Neural cell (in vitro differentiated cells): ENCODE measurements at regions not wholly inside any gene's neighbourhood (a gene's known extent, or its start where the extent isn't known, plus 50 kb on each side); places are given as distances from the start of the nearest gene placed in this dataset.

Experiments
- H2AFZ ChIP-seq: fragments of 200-600, 300-800 bp; sonication (generic), shearing (Covaris generic); 2 replicates; pipeline ENCODE4 v1.6.0; 2014; ENCODE audit warnings: low read depth, mild to moderate bottlenecking, antibody characterized with exemption, low read length, moderate library complexity
- H3F3A ChIP-seq: fragments of 200-600 bp; shearing (Covaris generic); 2 replicates; pipeline ENCODE4 v1.6.1; 2016; ENCODE audit warnings: mild to moderate bottlenecking, moderate library complexity, mixed read lengths, antibody characterized with exemption, low read length; ENCODE audit not compliant: insufficient read depth, poor library complexity, severe bottlenecking
- H3K27ac ChIP-seq: fragments of 200-600, 300-800 bp; sonication (generic), shearing (Covaris generic); 2 replicates; pipeline ENCODE4 v1.5.1; 2014; ENCODE audit warnings: mild to moderate bottlenecking, low read length, moderate library complexity
- H3K27me3 ChIP-seq: fragments of 300-800, 200-600 bp; sonication (generic), shearing (Covaris generic); 2 replicates; pipeline ENCODE4 v1.6.0; 2014; ENCODE audit warnings: mild to moderate bottlenecking, low read depth, low read length, moderate library complexity; ENCODE audit not compliant: insufficient read depth
- H3K36me3 ChIP-seq: fragments of 300-800, 200-600 bp; sonication (generic), shearing (Covaris generic); 2 replicates; pipeline ENCODE4 v1.5.1; 2014; ENCODE audit warnings: mild to moderate bottlenecking, antibody characterized with exemption, low read length, moderate library complexity; ENCODE audit not compliant: insufficient read depth
- H3K4me2 ChIP-seq: fragments of 300-800, 200-600 bp; sonication (generic), shearing (Covaris generic); 2 replicates; pipeline ENCODE4 v1.6.0; 2014; ENCODE audit warnings: mild to moderate bottlenecking, low read length
- H3K4me3 ChIP-seq: fragments of 300-800, 200-600 bp; sonication (generic), shearing (Covaris generic); 2 replicates; pipeline ENCODE4 v1.5.1; 2014; ENCODE audit warnings: mild to moderate bottlenecking, low read length, moderate library complexity
- H3K79me2 ChIP-seq: fragments of 200-600 bp; shearing (Covaris generic); replicated peaks from 2 replicates; pipeline ENCODE4 v1.6.0; 2014; ENCODE audit warnings: mild to moderate bottlenecking, low read length, moderate library complexity; ENCODE audit not compliant: insufficient read depth
- H3K9ac ChIP-seq: fragments of 300-800, 200-600 bp; sonication (generic), shearing (Covaris generic); 2 replicates; pipeline ENCODE4 v1.6.1; 2016; ENCODE audit warnings: mild to moderate bottlenecking, low read length, mixed read lengths
- H3K9me2 ChIP-seq: fragments of 200-600 bp; shearing (Covaris generic); 2 replicates; pipeline ENCODE4 v1.6.1; 2016; ENCODE audit warnings: mild to moderate bottlenecking, low read length, mixed read lengths; ENCODE audit not compliant: insufficient read depth
- H3K9me3 ChIP-seq: fragments of 200-600, 300-800 bp; sonication (generic), shearing (Covaris generic); 2 replicates; pipeline ENCODE4 v1.6.1; 2016; ENCODE audit warnings: mild to moderate bottlenecking, mixed run types, low read length, moderate library complexity, mixed read lengths
- H4K20me1 ChIP-seq: fragments of 200-600 bp; shearing (Covaris generic); 2 replicates; pipeline ENCODE4 v1.6.1; 2016; ENCODE audit warnings: mild to moderate bottlenecking, mixed run types; ENCODE audit not compliant: insufficient read depth
- CTCF ChIP-seq: fragments of 450-650 bp; IDR thresholded peaks from 2 replicates; pipeline ENCODE4 v1.5.1; 2014; ENCODE audit warnings: antibody characterized with exemption, mild to moderate bottlenecking, moderate library complexity; ENCODE audit not compliant: poor library complexity, severe bottlenecking
- EP300 ChIP-seq: fragments of 450-650 bp; conservative IDR thresholded peaks from 2 replicates; pipeline ENCODE4 v1.6.1; 2014; ENCODE audit warnings: antibody characterized with exemption, mild to moderate bottlenecking, moderate library complexity; ENCODE audit not compliant: poor library complexity, severe bottlenecking
- EZH2 ChIP-seq: fragments of 200-600, 300-800 bp; shearing (Covaris generic), sonication (generic); IDR thresholded peaks from 2 replicates; pipeline ENCODE4 v1.6.1; 2014; ENCODE audit warnings: antibody characterized with exemption, low read length, borderline replicate concordance, mild to moderate bottlenecking; ENCODE audit not compliant: insufficient read depth, poor library complexity, severe bottlenecking
- MXI1 ChIP-seq: fragments of 450-650 bp; conservative IDR thresholded peaks from 2 replicates; pipeline ENCODE4 v1.6.1; 2014; ENCODE audit warnings: antibody characterized with exemption, mild to moderate bottlenecking; ENCODE audit not compliant: poor library complexity, severe bottlenecking
- POLR2AphosphoS5 ChIP-seq: IDR thresholded peaks from 2 replicates; pipeline ENCODE4 v1.6.1; 2012
- RAD21 ChIP-seq: fragments of 450-650 bp; conservative IDR thresholded peaks from 2 replicates; pipeline ENCODE4 v1.6.1; 2014; ENCODE audit warnings: antibody characterized with exemption, mild to moderate bottlenecking, moderate library complexity
- REST ChIP-seq: IDR thresholded peaks from 2 replicates; pipeline ENCODE4 v1.6.1; 2012; ENCODE audit warnings: borderline replicate concordance
- SMC3 ChIP-seq: fragments of 450-650 bp; conservative IDR thresholded peaks from 2 replicates; pipeline ENCODE4 v1.6.1; 2014; ENCODE audit warnings: antibody characterized with exemption, mild to moderate bottlenecking, moderate library complexity; ENCODE audit not compliant: poor library complexity
- TAF1 ChIP-seq: IDR thresholded peaks from 2 replicates; pipeline ENCODE4 v1.6.1; 2012; ENCODE audit warnings: low read depth

- H3F3A ChIP-seq, result no peaks in the 10 kb centered on the region
- TF ChIP-seq CTCF (no peak), EZH2 (no peak)
- no peak overlapping the region for H3K9ac ChIP-seq
- no peaks in the 10 kb centered on the region for H3K27me3 ChIP-seq
- H3K4me2 ChIP-seq, result no peak overlapping the region
- no peaks in the 10 kb centered on the region for H4K20me1 ChIP-seq
- no peak overlapping the region for H3K4me3 ChIP-seq
- H3K36me3 ChIP-seq, result no peaks in the 10 kb centered on the region
- no peaks in the 10 kb centered on the region for H3K9me3 ChIP-seq
- no peak overlapping the region for H2AFZ ChIP-seq
- no peak overlapping the region for H3K27ac ChIP-seq
- H3K9me2 ChIP-seq, result no peaks in the 10 kb centered on the region
- H3K79me2 ChIP-seq, result no peaks in the 10 kb centered on the region
Observed at GRCh38 chr22:34214372-34214771, 294.1 kb upstream of the LARGE1 start.

GRCh38 chr22:34225278-34225677 lies 305.0 kb upstream of the LARGE1 start:
- H3K4me3 ChIP-seq, result no peak overlapping the region
- no peaks in the 10 kb centered on the region for H3K79me2 ChIP-seq
- no peaks in the 10 kb centered on the region for H4K20me1 ChIP-seq
- no peak overlapping the region for H3K27ac ChIP-seq
- no peaks in the 10 kb centered on the region for H3K9me3 ChIP-seq
- no peaks in the 10 kb centered on the region for H3K27me3 ChIP-seq
- no peaks in the 10 kb centered on the region for H3K36me3 ChIP-seq
- no peaks in the 10 kb centered on the region for H3F3A ChIP-seq
- TF ChIP-seq EZH2, result no peak
- no peak for TF ChIP-seq TAF1
- no peak for TF ChIP-seq RAD21
- no peak for TF ChIP-seq EP300
- TF ChIP-seq REST, result no peak
- no peak for TF ChIP-seq CTCF
- TF ChIP-seq SMC3, result no peak
- no peak for TF ChIP-seq MXI1
- TF ChIP-seq POLR2AphosphoS5, result no peak
- H3K9ac ChIP-seq, result no peak overlapping the region
- H3K9me2 ChIP-seq, result no peaks in the 10 kb centered on the region
- no peak overlapping the region for H3K4me2 ChIP-seq
- H2AFZ ChIP-seq, result no peak overlapping the region
